ENCODE measurements at regions not wholly inside any gene's neighbourhood (a gene's known extent, or its start where the extent isn't known, plus 50 kb on each side); places are given as distances from the start of the nearest gene placed in this dataset.

- H3K27me3 ChIP-seq (ENCODE audit: insufficient read depth, poor library complexity, severe bottlenecking), result no peaks in the 10 kb centered on the region
- TF ChIP-seq CTCF (IDR thresholded peaks at IDR 0.05; ENCODE audit: insufficient read depth, low read length) (no peak), POLR2AphosphoS5 (IDR thresholded peaks at IDR 0.05; ENCODE audit: low read depth) (no peak), GABPA (IDR thresholded peaks at IDR 0.05; ENCODE audit: low read depth) (no peak), SPI1 (IDR thresholded peaks at IDR 0.05; ENCODE audit: borderline replicate concordance, low read depth) (no peak)
- TF ChIP-seq, protein P1, sequence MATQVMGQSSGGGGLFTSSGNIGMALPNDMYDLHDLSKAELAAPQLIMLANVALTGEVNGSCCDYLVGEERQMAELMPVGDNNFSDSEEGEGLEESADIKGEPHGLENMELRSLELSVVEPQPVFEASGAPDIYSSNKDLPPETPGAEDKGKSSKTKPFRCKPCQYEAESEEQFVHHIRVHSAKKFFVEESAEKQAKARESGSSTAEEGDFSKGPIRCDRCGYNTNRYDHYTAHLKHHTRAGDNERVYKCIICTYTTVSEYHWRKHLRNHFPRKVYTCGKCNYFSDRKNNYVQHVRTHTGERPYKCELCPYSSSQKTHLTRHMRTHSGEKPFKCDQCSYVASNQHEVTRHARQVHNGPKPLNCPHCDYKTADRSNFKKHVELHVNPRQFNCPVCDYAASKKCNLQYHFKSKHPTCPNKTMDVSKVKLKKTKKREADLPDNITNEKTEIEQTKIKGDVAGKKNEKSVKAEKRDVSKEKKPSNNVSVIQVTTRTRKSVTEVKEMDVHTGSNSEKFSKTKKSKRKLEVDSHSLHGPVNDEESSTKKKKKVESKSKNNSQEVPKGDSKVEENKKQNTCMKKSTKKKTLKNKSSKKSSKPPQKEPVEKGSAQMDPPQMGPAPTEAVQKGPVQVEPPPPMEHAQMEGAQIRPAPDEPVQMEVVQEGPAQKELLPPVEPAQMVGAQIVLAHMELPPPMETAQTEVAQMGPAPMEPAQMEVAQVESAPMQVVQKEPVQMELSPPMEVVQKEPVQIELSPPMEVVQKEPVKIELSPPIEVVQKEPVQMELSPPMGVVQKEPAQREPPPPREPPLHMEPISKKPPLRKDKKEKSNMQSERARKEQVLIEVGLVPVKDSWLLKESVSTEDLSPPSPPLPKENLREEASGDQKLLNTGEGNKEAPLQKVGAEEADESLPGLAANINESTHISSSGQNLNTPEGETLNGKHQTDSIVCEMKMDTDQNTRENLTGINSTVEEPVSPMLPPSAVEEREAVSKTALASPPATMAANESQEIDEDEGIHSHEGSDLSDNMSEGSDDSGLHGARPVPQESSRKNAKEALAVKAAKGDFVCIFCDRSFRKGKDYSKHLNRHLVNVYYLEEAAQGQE (IDR thresholded peaks at IDR 0.05; ENCODE audit: insufficient replicate concordance, low read depth), result no peak
- H3K27ac ChIP-seq (replicated peaks), result no peak overlapping the region
- DNase-seq (ENCODE audit: low read depth in 1 of 2, low spot score in 1 of 2), result no peak
- H3K4me3 ChIP-seq (replicated peaks; ENCODE audit: insufficient read depth, low read length), result no peak overlapping the region
Measured at GRCh38 chr16:86104537-86105048, 205.6 kb downstream of the IRF8 start.

DNA sequence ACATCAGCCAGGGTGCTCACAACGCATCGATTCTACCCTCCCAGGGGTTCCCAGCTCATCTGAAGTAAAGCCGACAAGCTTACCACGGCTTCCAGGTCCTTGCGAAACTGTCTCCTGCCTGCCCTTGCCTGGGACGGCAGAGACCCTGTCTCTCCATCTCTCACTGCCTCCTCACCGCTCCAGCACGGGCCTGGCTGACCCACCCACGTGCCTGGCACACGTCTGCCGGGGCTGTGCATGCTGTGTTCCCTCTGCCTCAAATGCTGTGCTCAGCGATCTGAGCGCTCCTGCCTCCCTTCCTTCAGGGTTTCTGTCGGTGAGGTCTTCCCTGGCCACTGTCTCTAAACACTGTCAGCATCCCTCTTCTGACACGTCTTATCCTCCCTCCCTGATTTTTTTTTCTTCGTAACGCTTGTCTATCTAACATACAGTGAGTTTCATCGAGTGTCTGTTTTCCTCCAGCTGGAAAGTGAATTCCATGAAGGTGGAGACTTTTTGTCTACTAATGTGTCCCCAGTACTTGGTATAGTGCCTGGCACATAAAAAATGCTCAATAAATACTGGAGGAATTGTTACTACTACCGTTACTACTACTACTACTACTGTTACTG lies 208.4 kb downstream of the IRF8 start:
- H3K27me3 ChIP-seq (ENCODE audit: insufficient read depth, poor library complexity, severe bottlenecking), result no peaks in the 10 kb centered on the region
- H3K27ac ChIP-seq (replicated peaks), result no peak overlapping the region
- no peak for DNase-seq (ENCODE audit: low read depth in 1 of 2, low spot score in 1 of 2)
- no peak overlapping the region for H3K4me3 ChIP-seq (replicated peaks; ENCODE audit: insufficient read depth, low read length)
- TF ChIP-seq GABPA (IDR thresholded peaks at IDR 0.05; ENCODE audit: low read depth), result no peak
- TF ChIP-seq CTCF (IDR thresholded peaks at IDR 0.05; ENCODE audit: insufficient read depth, low read length), result no peak
- no peak for TF ChIP-seq SPI1 (IDR thresholded peaks at IDR 0.05; ENCODE audit: borderline replicate concordance, low read depth)

DNA sequence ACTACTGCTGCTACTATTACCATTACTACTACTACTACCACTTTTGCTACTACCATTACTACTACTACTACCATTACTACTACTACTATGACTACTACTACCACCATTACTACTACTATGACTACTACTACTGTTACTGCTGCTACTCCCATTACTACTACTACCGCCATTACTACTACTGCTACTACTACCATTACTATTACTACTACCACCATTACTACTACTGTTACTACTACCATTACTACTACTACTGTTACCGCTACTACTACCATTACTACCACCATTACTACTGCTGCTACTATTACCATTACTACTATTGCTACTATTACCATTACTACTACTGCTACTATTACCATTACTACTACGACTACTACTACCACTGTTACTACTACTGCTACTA lies 209.1 kb downstream of the IRF8 start:
- Histone ChIP-seq H3K4me3 (replicated peaks; ENCODE audit: insufficient read depth, low read length) (no peak overlapping the region), H3K27ac (replicated peaks) (no peak overlapping the region), H3K27me3 (ENCODE audit: insufficient read depth, poor library complexity, severe bottlenecking) (no peaks in the 10 kb centered on the region)
- no peak for TF ChIP-seq SPI1 (IDR thresholded peaks at IDR 0.05; ENCODE audit: borderline replicate concordance, low read depth)
- no peak for TF ChIP-seq CTCF (IDR thresholded peaks at IDR 0.05; ENCODE audit: insufficient read depth, low read length)
- TF ChIP-seq, protein P1 (IDR thresholded peaks at IDR 0.05; ENCODE audit: insufficient replicate concordance, low read depth), result no peak
- TF ChIP-seq POLR2AphosphoS5 (IDR thresholded peaks at IDR 0.05; ENCODE audit: low read depth), result no peak
- no peak for TF ChIP-seq GABPA (IDR thresholded peaks at IDR 0.05; ENCODE audit: low read depth)
- DNase-seq (ENCODE audit: low read depth in 1 of 2, low spot score in 1 of 2), result no peak

- H3K27ac ChIP-seq (replicated peaks), result no peak overlapping the region
- H3K27me3 ChIP-seq (ENCODE audit: insufficient read depth, poor library complexity, severe bottlenecking), result no peaks in the 10 kb centered on the region
- no peak for DNase-seq (ENCODE audit: low read depth in 1 of 2, low spot score in 1 of 2)
- no peak for TF ChIP-seq POLR2AphosphoS5 (IDR thresholded peaks at IDR 0.05; ENCODE audit: low read depth)
- no peak for TF ChIP-seq SPI1 (IDR thresholded peaks at IDR 0.05; ENCODE audit: borderline replicate concordance, low read depth)
- TF ChIP-seq, protein P1 (IDR thresholded peaks at IDR 0.05; ENCODE audit: insufficient replicate concordance, low read depth), result no peak
- no peak for TF ChIP-seq CTCF (IDR thresholded peaks at IDR 0.05; ENCODE audit: insufficient read depth, low read length)
- TF ChIP-seq GABPA (IDR thresholded peaks at IDR 0.05; ENCODE audit: low read depth), result no peak
- no peak overlapping the region for H3K4me3 ChIP-seq (replicated peaks; ENCODE audit: insufficient read depth, low read length)
Measured at GRCh38 chr16:86110134-86110533, 211.2 kb downstream of the IRF8 start.

All from HL-60 (cell line).